Astrocyte of the spinal cord (primary cell): ENCODE measurements at regions not wholly inside any gene's neighbourhood (a gene's known extent, or its start where the extent isn't known, plus 50 kb on each side); places are given as distances from the start of the nearest gene placed in this dataset.

Experiments used
- DNase-seq: peaks from one replicate; pipeline ENCODE4 v3.0.0; 2011; ENCODE audit warnings: low read depth, low spot score
- H3K4me3 ChIP-seq: 2 replicates; pipeline ENCODE4 v1.5.1; 2011; ENCODE audit warnings: low read depth, mild to moderate bottlenecking, low read length, moderate library complexity
- in situ Hi-C: cut with HindIII; loops from 2 replicates; pipeline ENCODE4 v1.10.0; 2017; ENCODE audit warnings: low sequenced_read_pairs
- TF ChIP-seq, protein P1 (sequence below): IDR thresholded peaks from 2 replicates; pipeline ENCODE4 v1.5.1; 2012; ENCODE audit warnings: low read depth, mild to moderate bottlenecking, low read length, inconsistent platforms

DNA sequence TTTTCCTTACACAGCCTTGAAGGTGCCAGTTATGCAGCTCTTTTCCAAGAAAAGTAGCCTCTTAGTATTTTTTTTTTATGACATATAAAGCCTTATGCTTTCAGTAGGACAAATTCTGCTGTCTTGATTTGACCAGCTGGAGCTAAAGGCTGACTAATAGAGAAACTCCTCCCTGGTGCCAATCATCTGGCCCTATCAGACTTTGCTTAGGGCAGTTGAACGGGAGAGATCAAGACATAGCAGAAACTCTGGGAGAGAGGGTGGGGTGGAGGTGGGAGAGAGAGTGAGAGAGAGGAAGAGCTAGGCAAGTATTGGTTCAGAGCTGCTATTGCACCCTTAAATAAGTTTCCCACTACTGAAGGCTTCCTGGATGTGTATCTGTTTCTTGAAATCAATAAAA lies 100.2 kb downstream of the SEC61B start:
- no peak overlapping the region for H3K4me3 ChIP-seq
- DNase-seq = no peak
- TF ChIP-seq, protein P1, sequence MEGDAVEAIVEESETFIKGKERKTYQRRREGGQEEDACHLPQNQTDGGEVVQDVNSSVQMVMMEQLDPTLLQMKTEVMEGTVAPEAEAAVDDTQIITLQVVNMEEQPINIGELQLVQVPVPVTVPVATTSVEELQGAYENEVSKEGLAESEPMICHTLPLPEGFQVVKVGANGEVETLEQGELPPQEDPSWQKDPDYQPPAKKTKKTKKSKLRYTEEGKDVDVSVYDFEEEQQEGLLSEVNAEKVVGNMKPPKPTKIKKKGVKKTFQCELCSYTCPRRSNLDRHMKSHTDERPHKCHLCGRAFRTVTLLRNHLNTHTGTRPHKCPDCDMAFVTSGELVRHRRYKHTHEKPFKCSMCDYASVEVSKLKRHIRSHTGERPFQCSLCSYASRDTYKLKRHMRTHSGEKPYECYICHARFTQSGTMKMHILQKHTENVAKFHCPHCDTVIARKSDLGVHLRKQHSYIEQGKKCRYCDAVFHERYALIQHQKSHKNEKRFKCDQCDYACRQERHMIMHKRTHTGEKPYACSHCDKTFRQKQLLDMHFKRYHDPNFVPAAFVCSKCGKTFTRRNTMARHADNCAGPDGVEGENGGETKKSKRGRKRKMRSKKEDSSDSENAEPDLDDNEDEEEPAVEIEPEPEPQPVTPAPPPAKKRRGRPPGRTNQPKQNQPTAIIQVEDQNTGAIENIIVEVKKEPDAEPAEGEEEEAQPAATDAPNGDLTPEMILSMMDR = no peak
- in situ Hi-C loops = no loop called here

DNA sequence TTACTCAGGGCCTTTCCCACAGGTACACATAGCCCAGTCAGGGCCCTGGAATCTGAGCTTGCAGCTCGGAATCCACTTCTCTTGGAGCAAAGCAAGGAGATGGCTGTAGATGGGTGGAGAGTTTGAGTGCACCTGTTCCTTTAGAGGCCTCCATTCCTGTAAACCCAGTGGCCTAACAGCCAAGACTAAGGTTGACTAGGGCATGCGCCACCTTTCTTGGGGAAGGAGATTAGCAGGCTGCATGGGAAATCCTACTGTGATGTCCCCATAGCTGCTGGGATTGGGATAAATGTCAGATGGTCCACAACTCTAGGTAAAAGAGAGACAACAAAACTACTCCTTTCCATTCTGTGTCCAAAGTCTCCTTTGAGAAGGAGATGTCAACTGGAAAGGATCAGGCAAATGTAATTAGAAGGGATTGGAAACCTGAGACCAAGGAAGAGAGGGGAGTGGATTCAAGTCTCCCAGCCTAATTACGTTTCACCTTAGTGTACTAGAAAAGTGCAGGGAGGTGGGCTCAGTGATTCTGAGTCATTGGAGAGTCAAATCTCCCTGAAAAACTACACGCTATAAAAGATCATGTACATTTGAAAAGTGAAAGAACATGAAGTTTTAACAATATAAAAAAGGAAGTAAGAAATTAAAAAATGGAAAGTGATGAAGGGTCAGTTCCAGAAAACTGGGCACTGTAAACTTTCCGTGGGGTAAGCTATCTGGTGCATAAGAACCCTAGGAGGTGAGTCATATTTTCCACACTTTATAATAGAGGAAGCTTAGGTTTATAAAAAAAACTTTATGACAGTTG lies 104.2 kb downstream of the SEC61B start:
- DNase-seq = no peak
- in situ Hi-C loops = no loop called here

DNA sequence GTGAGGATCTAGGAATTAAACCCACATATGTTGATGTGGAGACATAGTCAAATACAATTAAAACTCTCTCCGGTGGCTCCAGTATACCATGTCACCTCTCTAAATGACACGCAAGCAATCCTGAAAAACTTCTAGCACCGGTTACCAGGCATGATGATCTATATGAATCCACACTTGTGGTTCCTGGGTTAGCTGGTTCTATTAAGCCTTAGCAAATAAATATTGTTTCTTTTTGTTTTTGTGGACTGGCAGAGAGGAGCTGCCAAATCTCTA lies 104.8 kb downstream of the SEC61B start:
- TF ChIP-seq, protein P1 = no peak
- H3K4me3 ChIP-seq = no peak overlapping the region
- DNase-seq = no peak
- in situ Hi-C loops = no loop called here

More for the DNA sequence above, 104.2 kb downstream of the SEC61B start:
- TF ChIP-seq, protein P1 = no peak
- no peak overlapping the region for H3K4me3 ChIP-seq

DNA sequence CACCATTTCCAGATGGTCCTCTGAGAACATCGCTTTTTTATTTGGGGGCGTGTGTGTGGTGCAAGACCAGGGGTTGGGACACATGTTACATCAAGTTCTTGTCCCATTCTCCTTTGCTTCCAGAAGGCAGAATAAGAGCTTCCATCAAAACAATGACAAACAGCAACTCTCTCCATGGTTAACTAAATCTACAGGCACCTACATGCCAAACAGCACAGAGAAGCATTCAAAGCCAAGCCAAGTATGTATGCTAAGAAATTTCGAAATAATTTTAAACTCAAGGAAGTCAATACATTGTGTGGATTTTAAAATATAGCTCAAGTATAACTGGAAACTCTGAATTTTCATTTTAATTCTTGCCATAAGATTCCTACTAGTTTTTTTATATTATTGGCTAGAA lies 105.6 kb downstream of the SEC61B start:
- no peak overlapping the region for H3K4me3 ChIP-seq
- DNase-seq = no peak
- in situ Hi-C loops = no loop called here
- TF ChIP-seq, protein P1 = no peak

DNA sequence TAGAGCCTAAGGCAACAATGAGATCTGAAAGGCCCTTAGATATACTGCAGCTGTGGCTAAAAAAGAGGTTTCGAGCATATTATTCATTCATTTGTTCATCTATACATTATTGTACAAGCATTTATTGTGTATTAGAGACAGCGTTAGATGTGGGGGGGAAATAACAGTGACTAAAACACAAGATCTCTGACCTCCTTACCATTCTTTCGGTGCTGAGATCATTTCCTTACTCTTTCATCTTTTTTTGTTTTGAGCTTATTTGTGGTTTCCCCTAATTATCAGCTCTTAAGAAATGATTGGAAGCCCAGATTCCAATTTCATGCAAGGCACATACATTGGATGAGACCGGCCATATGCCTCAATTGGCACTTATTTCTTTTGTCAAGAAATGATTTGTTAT lies 113.2 kb downstream of the SEC61B start:
- H3K4me3 ChIP-seq = no peak overlapping the region
- no peak for DNase-seq
- TF ChIP-seq, protein P1 = no peak
- in situ Hi-C loops = no loop called here

DNA sequence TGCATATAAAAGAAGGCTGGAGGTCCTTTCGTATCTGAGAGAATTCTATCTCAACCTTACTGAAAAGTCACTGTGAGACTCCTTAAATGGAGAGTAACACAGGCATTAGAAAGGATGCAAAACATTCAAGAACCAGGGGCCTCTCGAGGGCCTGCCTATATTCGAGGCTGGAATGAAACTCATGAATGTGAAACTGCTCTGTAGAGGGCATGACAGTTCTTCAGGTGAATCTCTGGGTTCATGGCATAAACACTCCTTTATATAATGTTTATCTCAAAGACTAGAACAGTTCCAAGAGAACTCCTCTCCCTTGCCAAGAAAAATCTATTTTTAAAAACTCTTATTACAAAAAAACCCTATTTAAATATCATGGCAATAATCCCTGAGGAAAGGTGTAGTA lies 113.9 kb downstream of the SEC61B start:
- in situ Hi-C loops = no loop called here
- TF ChIP-seq, protein P1 = no peak
- H3K4me3 ChIP-seq = no peak overlapping the region
- no peak for DNase-seq
